GM21529 (cell line): ENCODE measurements at regions not wholly inside any gene's neighbourhood (a gene's known extent, or its start where the extent isn't known, plus 50 kb on each side); places are given as distances from the start of the nearest gene placed in this dataset.
"Not testable (repeated sequence)": the region's sequence is repeated elsewhere in the genome, so short reads cannot be mapped to it uniquely, and the experiment has no call there.

Experiments
- ATAC-seq: cut with Tn5 transposase; IDR thresholded peaks from one replicate; pipeline ENCODE4 v1.9.1; 2021; ENCODE audit not compliant: unreplicated experiment

GRCh38 chr7:46137725-46138124 is 216.7 kb upstream of the IGFBP3 start:
- no peak for ATAC-seq

GRCh38 chr7:46135557-46135956 is 214.5 kb upstream of the IGFBP3 start:
- no peak for ATAC-seq

GRCh38 chr7:46134795-46135194 is 213.7 kb upstream of the IGFBP3 start:
- ATAC-seq, result no peak

GRCh38 chr7:46134385-46134784 is 213.3 kb upstream of the IGFBP3 start:
- ATAC-seq, result no peak

GRCh38 chr7:46133751-46134150 is 212.7 kb upstream of the IGFBP3 start:
- no peak for ATAC-seq

- no peak for ATAC-seq
These were observed 212.0 kb upstream of the IGFBP3 start for GRCh38 chr7:46133072-46133471.

- no peak for ATAC-seq
These were observed 211.1 kb upstream of the IGFBP3 start for GRCh38 chr7:46131916-46132795.

- no peak for ATAC-seq
These were observed 208.8 kb upstream of the IGFBP3 start for GRCh38 chr7:46129831-46130230.

- no peak for ATAC-seq
These were observed 206.7 kb upstream of the IGFBP3 start for GRCh38 chr7:46127814-46128213.

GRCh38 chr7:46126675-46127300 is 205.7 kb upstream of the IGFBP3 start:
- ATAC-seq, result no peak

GRCh38 chr7:46123756-46124343 is 202.8 kb upstream of the IGFBP3 start:
- no peak for ATAC-seq

- ATAC-seq, result no peak
These were observed 194.3 kb upstream of the IGFBP3 start for GRCh38 chr7:46115410-46115809.

- no peak for ATAC-seq
These were observed 188.4 kb upstream of the IGFBP3 start for GRCh38 chr7:46109437-46109836.

GRCh38 chr7:46108272-46108671 is 187.2 kb upstream of the IGFBP3 start:
- ATAC-seq, result no peak

- ATAC-seq, result no peak
These were observed 186.6 kb upstream of the IGFBP3 start for GRCh38 chr7:46107610-46108217.

GRCh38 chr7:46100521-46100920 is 179.4 kb upstream of the IGFBP3 start:
- ATAC-seq, result no peak

- no peak for ATAC-seq
These were observed 178.0 kb upstream of the IGFBP3 start for GRCh38 chr7:46099076-46099475.

- no peak for ATAC-seq
These were observed 170.0 kb upstream of the IGFBP3 start for GRCh38 chr7:46091071-46091470.

- no peak for ATAC-seq
These were observed 168.2 kb upstream of the IGFBP3 start for GRCh38 chr7:46089281-46089680.

- ATAC-seq, result not testable (repeated sequence)
These were observed 167.4 kb upstream of the IGFBP3 start for GRCh38 chr7:46088486-46088885.

- no peak for ATAC-seq
These were observed 159.6 kb upstream of the IGFBP3 start for GRCh38 chr7:46080595-46081159.
